ENCODE measurements at regions not wholly inside any gene's neighbourhood (a gene's known extent, or its start where the extent isn't known, plus 50 kb on each side); places are given as distances from the start of the nearest gene placed in this dataset.

DNA sequence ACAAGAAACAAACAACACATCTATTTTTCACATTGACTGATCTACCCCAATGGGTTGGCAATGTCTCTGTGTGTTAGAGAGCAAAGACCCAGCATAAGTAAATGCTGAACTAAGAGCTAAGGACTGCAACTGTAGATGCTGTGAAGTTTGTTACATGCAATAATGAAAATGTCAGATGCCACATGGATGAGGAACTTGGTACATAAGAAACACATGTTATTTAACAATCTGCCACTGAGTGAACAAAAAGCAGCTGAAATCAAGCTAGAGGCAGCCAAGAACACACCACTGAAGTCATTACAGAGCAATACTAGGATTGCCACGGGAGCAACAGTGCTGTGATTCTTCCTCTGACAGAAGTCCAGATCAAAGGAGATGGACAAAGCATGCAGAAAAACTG lies 389.4 kb downstream of the CDH2 start:
- H3K4me3 ChIP-seq (ENCODE audit: low read depth, poor library complexity, severe bottlenecking) = no peak overlapping the region
- TF ChIP-seq, protein P1, sequence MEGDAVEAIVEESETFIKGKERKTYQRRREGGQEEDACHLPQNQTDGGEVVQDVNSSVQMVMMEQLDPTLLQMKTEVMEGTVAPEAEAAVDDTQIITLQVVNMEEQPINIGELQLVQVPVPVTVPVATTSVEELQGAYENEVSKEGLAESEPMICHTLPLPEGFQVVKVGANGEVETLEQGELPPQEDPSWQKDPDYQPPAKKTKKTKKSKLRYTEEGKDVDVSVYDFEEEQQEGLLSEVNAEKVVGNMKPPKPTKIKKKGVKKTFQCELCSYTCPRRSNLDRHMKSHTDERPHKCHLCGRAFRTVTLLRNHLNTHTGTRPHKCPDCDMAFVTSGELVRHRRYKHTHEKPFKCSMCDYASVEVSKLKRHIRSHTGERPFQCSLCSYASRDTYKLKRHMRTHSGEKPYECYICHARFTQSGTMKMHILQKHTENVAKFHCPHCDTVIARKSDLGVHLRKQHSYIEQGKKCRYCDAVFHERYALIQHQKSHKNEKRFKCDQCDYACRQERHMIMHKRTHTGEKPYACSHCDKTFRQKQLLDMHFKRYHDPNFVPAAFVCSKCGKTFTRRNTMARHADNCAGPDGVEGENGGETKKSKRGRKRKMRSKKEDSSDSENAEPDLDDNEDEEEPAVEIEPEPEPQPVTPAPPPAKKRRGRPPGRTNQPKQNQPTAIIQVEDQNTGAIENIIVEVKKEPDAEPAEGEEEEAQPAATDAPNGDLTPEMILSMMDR (IDR thresholded peaks at IDR 0.05) = no peak
- no peak for TF ChIP-seq POLR2A (IDR thresholded peaks at IDR 0.05)
- 21 to 39% methylated on average over 1 of the region's 1 CpG for WGBS, 2 donors
- DNase-seq (ENCODE audit: low spot score in 2 of 2) = no peak
- intact Hi-C loops (cut with DNase I; ENCODE audit: low total_unique reads) = no loop called here

- intact Hi-C loops (cut with DNase I; ENCODE audit: low total_unique reads) = no loop called here
- H3K4me3 ChIP-seq (ENCODE audit: low read depth, poor library complexity, severe bottlenecking) = no peak overlapping the region
- 87 to 88% methylated on average over 16 of the region's 16 CpGs for WGBS, 2 donors
- TF ChIP-seq, protein P1 (IDR thresholded peaks at IDR 0.05) = no peak
- TF ChIP-seq POLR2A (IDR thresholded peaks at IDR 0.05) = no peak
- DNase-seq (ENCODE audit: low spot score in 2 of 2) = no peak
Observed at GRCh38 chr18:27785815-27786471, 391.0 kb downstream of the CDH2 start.

GRCh38 chr18:27780061-27780745 lies 396.7 kb downstream of the CDH2 start:
- 86 to 90% methylated on average over 4 of the region's 4 CpGs for WGBS, 2 donors
- intact Hi-C loops (cut with DNase I; ENCODE audit: low total_unique reads) = no loop called here
- TF ChIP-seq POLR2A (IDR thresholded peaks at IDR 0.05) = no peak
- TF ChIP-seq, protein P1 (IDR thresholded peaks at IDR 0.05) = no peak
- no peak for DNase-seq (ENCODE audit: low spot score in 2 of 2)
- no peak overlapping the region for H3K4me3 ChIP-seq (ENCODE audit: low read depth, poor library complexity, severe bottlenecking)

DNA sequence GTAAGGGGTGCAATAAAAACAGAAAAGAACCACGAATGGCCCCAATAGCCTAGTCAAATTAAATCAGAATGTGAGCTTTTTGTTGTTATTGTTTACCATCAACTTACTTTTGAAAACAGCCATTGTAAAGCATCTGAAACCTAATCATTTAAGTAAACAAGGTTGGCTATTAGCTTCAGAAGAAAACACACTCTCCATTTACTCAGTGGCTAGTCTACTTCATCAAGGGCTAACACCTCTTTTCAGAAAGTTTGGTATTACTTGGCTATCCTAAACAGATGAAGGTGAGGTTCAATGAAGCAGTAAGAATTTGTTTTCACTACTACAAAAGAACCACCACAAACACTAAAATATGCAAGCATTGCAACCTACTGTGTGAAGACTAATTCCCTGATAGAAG lies 398.0 kb downstream of the CDH2 start:
- intact Hi-C loops (cut with DNase I; ENCODE audit: low total_unique reads) = no loop called here
- TF ChIP-seq, protein P1 (IDR thresholded peaks at IDR 0.05) = no peak
- TF ChIP-seq POLR2A (IDR thresholded peaks at IDR 0.05) = no peak
- WGBS, 2 donors = 33 to 48% methylated on average over 1 of the region's 1 CpG
- H3K4me3 ChIP-seq (ENCODE audit: low read depth, poor library complexity, severe bottlenecking) = no peak overlapping the region
- DNase-seq (ENCODE audit: low spot score in 2 of 2) = no peak

- TF ChIP-seq POLR2A (IDR thresholded peaks at IDR 0.05) = no peak
- no peak for DNase-seq (ENCODE audit: low spot score in 2 of 2)
- no peak overlapping the region for H3K4me3 ChIP-seq (ENCODE audit: low read depth, poor library complexity, severe bottlenecking)
- 0% methylated on average over 2 of the region's 2 CpGs for WGBS, 2 donors
- intact Hi-C loops (cut with DNase I; ENCODE audit: low total_unique reads) = no loop called here
Observed at GRCh38 chr18:27778441-27778840, 398.5 kb downstream of the CDH2 start.

GRCh38 chr18:27772081-27772480 lies 404.8 kb downstream of the CDH2 start:
- no peak for DNase-seq (ENCODE audit: low spot score in 2 of 2)
- intact Hi-C loops (cut with DNase I; ENCODE audit: low total_unique reads) = no loop called here
- WGBS, 2 donors = 55 to 63% methylated on average over 5 of the region's 5 CpGs
- H3K4me3 ChIP-seq (ENCODE audit: low read depth, poor library complexity, severe bottlenecking) = no peak overlapping the region
- TF ChIP-seq, protein P1 (IDR thresholded peaks at IDR 0.05) = no peak
- no peak for TF ChIP-seq POLR2A (IDR thresholded peaks at IDR 0.05)

Measured in lower leg skin (tissue), 4 donors.